ENCODE measurements at regions not wholly inside any gene's neighbourhood (a gene's known extent, or its start where the extent isn't known, plus 50 kb on each side); places are given as distances from the start of the nearest gene placed in this dataset.

DNA sequence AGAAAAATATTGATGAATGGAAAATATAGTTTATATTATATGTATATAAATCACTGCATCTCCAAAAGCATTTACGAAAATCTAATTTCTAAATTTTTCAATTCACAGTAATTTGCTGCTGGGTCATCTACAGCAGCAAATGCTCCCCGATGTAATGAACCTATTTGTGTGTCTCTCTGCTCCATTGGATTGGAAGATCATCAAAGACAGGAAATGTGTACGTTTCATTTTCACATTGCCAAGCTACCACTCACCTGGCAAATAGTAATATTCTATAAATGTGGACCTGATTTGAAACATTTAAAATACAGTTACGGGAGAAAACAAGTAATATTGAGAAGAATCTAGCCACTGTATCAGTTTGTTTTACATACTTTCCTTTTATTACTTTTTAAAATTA, 317.7 kb downstream of the PAPSS1 start:
- no peak for TF ChIP-seq EZH2 (IDR thresholded peaks at IDR 0.05; ENCODE audit: low read depth)
- TF ChIP-seq, protein P1, sequence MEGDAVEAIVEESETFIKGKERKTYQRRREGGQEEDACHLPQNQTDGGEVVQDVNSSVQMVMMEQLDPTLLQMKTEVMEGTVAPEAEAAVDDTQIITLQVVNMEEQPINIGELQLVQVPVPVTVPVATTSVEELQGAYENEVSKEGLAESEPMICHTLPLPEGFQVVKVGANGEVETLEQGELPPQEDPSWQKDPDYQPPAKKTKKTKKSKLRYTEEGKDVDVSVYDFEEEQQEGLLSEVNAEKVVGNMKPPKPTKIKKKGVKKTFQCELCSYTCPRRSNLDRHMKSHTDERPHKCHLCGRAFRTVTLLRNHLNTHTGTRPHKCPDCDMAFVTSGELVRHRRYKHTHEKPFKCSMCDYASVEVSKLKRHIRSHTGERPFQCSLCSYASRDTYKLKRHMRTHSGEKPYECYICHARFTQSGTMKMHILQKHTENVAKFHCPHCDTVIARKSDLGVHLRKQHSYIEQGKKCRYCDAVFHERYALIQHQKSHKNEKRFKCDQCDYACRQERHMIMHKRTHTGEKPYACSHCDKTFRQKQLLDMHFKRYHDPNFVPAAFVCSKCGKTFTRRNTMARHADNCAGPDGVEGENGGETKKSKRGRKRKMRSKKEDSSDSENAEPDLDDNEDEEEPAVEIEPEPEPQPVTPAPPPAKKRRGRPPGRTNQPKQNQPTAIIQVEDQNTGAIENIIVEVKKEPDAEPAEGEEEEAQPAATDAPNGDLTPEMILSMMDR (conservative IDR thresholded peaks at IDR 0.05), result no peak
